ENCODE measurements at regions not wholly inside any gene's neighbourhood (a gene's known extent, or its start where the extent isn't known, plus 50 kb on each side); places are given as distances from the start of the nearest gene placed in this dataset.
"Not testable (repeated sequence)": the region's sequence is repeated elsewhere in the genome, so short reads cannot be mapped to it uniquely, and the experiment has no call there.

GRCh38 chr2:160576054-160576499 is 82.5 kb upstream of the RBMS1 start:
- H3K27ac ChIP-seq (ENCODE audit: low read depth, low read length), result no peak overlapping the region
- POLR2A ChIA-PET (ENCODE audit: partially characterized antibody), result no interaction called here
- H3K4me1 Mint-ChIP-seq, result no peaks in the 10 kb centered on the region
- no peak for DNase-seq
- no peak overlapping the region for H3K27ac Mint-ChIP-seq
- peaks cover 0 to 20% (median 13%) of the 10 kb centered on the region in 8 donors for H3K9me3 Mint-ChIP-seq
- no peaks in the 10 kb centered on the region for H3K4me1 ChIP-seq (ENCODE audit: insufficient read depth, low read length)
- peaks cover 0 to 1% of the 10 kb centered on the region in 2 donors for H3K36me3 Mint-ChIP-seq
- H3K9me3 ChIP-seq (ENCODE audit: control insufficient read depth in 1 of 2, low read length in 2 of 2), result no peaks in the 10 kb centered on the region
- H3K4me3 ChIP-seq (ENCODE audit: low read length in 2 of 2), result no peak overlapping the region
- H3K27me3 ChIP-seq (ENCODE audit: insufficient read depth, low read length), result no peaks in the 10 kb centered on the region
- intact Hi-C loops (cut with micrococcal nuclease), result no loop called here
- CTCF ChIA-PET (ENCODE audit: partially characterized antibody), result interaction anchor here (0.5 kb wide), 1 partner anchor 1272 kb away, joined by 4 read pairs; no protein-coding TSS in a partner anchor
- no peaks in the 10 kb centered on the region for H3K36me3 ChIP-seq (ENCODE audit: insufficient read depth, low read length)
- H3K4me3 Mint-ChIP-seq, result no peak overlapping the region
- peaks cover 0 to 2% of the 10 kb centered on the region in 2 donors for H3K27me3 Mint-ChIP-seq

DNA sequence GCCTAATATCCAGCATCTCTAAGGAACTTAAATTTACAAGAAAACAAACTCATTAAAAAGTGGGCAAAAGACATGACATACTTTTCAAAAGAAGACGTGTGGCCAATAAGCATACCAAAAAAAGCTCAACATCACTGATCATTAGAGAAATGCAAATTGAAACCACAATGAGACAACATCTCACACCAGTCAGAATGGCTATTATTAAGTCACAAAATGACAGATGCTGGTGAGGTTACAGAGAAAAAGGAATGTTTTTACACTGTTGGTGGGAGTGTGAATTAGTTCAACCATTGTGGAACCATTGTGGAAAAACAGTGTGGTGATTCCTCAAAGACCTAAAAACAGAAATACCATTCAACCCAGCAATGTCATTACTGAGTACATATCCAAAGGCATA is 83.5 kb upstream of the RBMS1 start:
- H3K9me3 ChIP-seq (ENCODE audit: control insufficient read depth in 1 of 2, low read length in 2 of 2); H3K4me3 Mint-ChIP-seq; H3K4me3 ChIP-seq (ENCODE audit: low read length in 2 of 2); H3K4me1 ChIP-seq (ENCODE audit: insufficient read depth, low read length); H3K27me3 ChIP-seq (ENCODE audit: insufficient read depth, low read length); DNase-seq; POLR2A ChIA-PET (ENCODE audit: partially characterized antibody); CTCF ChIA-PET (ENCODE audit: partially characterized antibody); H3K36me3 ChIP-seq (ENCODE audit: insufficient read depth, low read length); H3K4me1 Mint-ChIP-seq; H3K36me3 Mint-ChIP-seq; H3K27me3 Mint-ChIP-seq; H3K27ac Mint-ChIP-seq; intact Hi-C loops (cut with micrococcal nuclease); H3K27ac ChIP-seq (ENCODE audit: low read depth, low read length): not testable (repeated sequence)
- H3K9me3 Mint-ChIP-seq, result peaks cover 0 to 14% (median 10%) of the 10 kb centered on the region in 8 donors

DNA sequence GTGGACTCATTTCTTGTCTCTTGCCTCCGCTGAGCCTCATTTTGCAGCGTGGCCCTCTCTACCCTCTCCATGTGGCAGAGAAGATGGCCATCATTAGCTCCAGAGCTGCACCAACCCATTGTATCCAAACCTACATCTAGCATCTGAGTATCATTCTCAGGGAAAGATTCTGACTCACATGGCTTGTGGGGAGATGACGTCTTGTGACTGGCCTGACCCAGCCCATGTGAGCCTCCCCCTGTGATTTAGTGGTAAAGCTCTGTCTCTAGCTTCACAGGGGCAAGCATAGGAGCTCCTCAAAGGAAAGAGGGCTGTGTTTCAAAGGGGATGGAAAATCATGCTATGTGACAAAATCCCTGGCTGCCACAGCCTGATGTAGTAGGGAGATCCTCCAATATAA is 87.4 kb upstream of the RBMS1 start:
- H3K9me3 ChIP-seq (ENCODE audit: control insufficient read depth in 1 of 2, low read length in 2 of 2), result no peaks in the 10 kb centered on the region
- no peak overlapping the region for H3K27ac ChIP-seq (ENCODE audit: low read depth, low read length)
- Mint-ChIP-seq H3K36me3 (no peaks in the 10 kb centered on the region), H3K27me3 (peaks cover 0 to 2% of the 10 kb centered on the region in 2 donors), H3K4me1 (peaks cover 7 to 10% (median 8%) of the 10 kb centered on the region in 4 donors), H3K4me3 (no peak overlapping the region), H3K9me3 (peaks cover 0 to 9% (median 0%) of the 10 kb centered on the region in 8 donors), H3K27ac (peak overlapping the region in 1 of 7 donors; percentile 26)
- no peak for DNase-seq
- ChIA-PET CTCF (ENCODE audit: partially characterized antibody) (interaction anchor here (0.6 to 1.7 kb wide), 3 partner anchors 16 to 151 kb away, joined by 3 to 4 read pairs (median 3); no protein-coding TSS in a partner anchor), POLR2A (ENCODE audit: partially characterized antibody) (no interaction called here)
- no peaks in the 10 kb centered on the region for H3K4me1 ChIP-seq (ENCODE audit: insufficient read depth, low read length)
- H3K36me3 ChIP-seq (ENCODE audit: insufficient read depth, low read length), result no peaks in the 10 kb centered on the region
- intact Hi-C loops (cut with micrococcal nuclease), result no loop called here
- H3K4me3 ChIP-seq (ENCODE audit: low read length in 2 of 2), result no peak overlapping the region
- no peaks in the 10 kb centered on the region for H3K27me3 ChIP-seq (ENCODE audit: insufficient read depth, low read length)

DNA sequence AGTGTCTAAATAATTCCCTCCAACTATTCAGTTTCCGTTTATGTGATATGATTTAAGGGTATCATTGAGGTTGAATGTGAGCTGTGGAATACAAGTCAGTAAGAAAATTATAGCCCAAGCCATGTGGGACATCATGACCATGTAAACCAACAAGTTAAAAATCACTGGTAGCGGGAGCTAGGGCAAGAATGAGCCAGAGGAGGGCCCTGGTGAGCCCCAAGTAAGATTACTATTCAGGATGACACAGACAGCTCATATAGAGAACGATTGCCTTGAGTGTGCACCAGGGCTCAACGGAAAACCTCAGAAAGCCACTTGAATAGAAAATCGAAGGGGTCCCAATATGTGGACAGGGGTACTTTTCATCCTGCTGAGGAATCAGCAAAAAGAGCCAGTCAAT is 87.8 kb upstream of the RBMS1 start:
- H3K27me3 ChIP-seq (ENCODE audit: insufficient read depth, low read length), result no peaks in the 10 kb centered on the region
- POLR2A ChIA-PET (ENCODE audit: partially characterized antibody), result no interaction called here
- Mint-ChIP-seq H3K27me3 (peaks cover 0 to 2% of the 10 kb centered on the region in 2 donors), H3K27ac (peak overlapping the region in 1 of 7 donors; percentile 26), H3K4me3 (no peak overlapping the region), H3K36me3 (no peaks in the 10 kb centered on the region), H3K9me3 (peaks cover 0 to 9% (median 0%) of the 10 kb centered on the region in 8 donors), H3K4me1 (peaks cover 7 to 12% (median 10%) of the 10 kb centered on the region in 4 donors)
- H3K9me3 ChIP-seq (ENCODE audit: control insufficient read depth in 1 of 2, low read length in 2 of 2), result no peaks in the 10 kb centered on the region
- H3K36me3 ChIP-seq (ENCODE audit: insufficient read depth, low read length), result no peaks in the 10 kb centered on the region
- no peak for DNase-seq
- no peak overlapping the region for H3K4me3 ChIP-seq (ENCODE audit: low read length in 2 of 2)
- CTCF ChIA-PET (ENCODE audit: partially characterized antibody), result interaction anchor here (1.3 to 1.7 kb wide), 2 partner anchors 17 to 33 kb away, joined by 3 to 4 read pairs; no protein-coding TSS in a partner anchor
- H3K27ac ChIP-seq (ENCODE audit: low read depth, low read length), result no peak overlapping the region
- H3K4me1 ChIP-seq (ENCODE audit: insufficient read depth, low read length), result no peaks in the 10 kb centered on the region
- intact Hi-C loops (cut with micrococcal nuclease), result no loop called here

GRCh38 chr2:160582081-160582480 is 88.5 kb upstream of the RBMS1 start:
- H3K9me3 Mint-ChIP-seq, result peaks cover 0 to 9% (median 0%) of the 10 kb centered on the region in 8 donors
- intact Hi-C loops (cut with micrococcal nuclease), result no loop called here
- H3K27ac Mint-ChIP-seq, result no peak overlapping the region
- H3K27me3 Mint-ChIP-seq, result peaks cover 0 to 2% of the 10 kb centered on the region in 2 donors
- H3K4me3 Mint-ChIP-seq, result no peak overlapping the region
- CTCF ChIA-PET (ENCODE audit: partially characterized antibody), result interaction anchor here (1.3 to 1.7 kb wide), 2 partner anchors 18 to 33 kb away, joined by 3 to 4 read pairs; no protein-coding TSS in a partner anchor
- no peaks in the 10 kb centered on the region for H3K4me1 ChIP-seq (ENCODE audit: insufficient read depth, low read length)
- H3K9me3 ChIP-seq (ENCODE audit: control insufficient read depth in 1 of 2, low read length in 2 of 2), result no peaks in the 10 kb centered on the region
- H3K27me3 ChIP-seq (ENCODE audit: insufficient read depth, low read length), result no peaks in the 10 kb centered on the region
- POLR2A ChIA-PET (ENCODE audit: partially characterized antibody), result no interaction called here
- no peaks in the 10 kb centered on the region for H3K36me3 ChIP-seq (ENCODE audit: insufficient read depth, low read length)
- no peaks in the 10 kb centered on the region for H3K36me3 Mint-ChIP-seq
- H3K4me1 Mint-ChIP-seq, result peaks cover 7 to 12% (median 10%) of the 10 kb centered on the region in 4 donors
- H3K27ac ChIP-seq (ENCODE audit: low read depth, low read length), result no peak overlapping the region
- H3K4me3 ChIP-seq (ENCODE audit: low read length in 2 of 2), result no peak overlapping the region
- DNase-seq, result no peak

DNA sequence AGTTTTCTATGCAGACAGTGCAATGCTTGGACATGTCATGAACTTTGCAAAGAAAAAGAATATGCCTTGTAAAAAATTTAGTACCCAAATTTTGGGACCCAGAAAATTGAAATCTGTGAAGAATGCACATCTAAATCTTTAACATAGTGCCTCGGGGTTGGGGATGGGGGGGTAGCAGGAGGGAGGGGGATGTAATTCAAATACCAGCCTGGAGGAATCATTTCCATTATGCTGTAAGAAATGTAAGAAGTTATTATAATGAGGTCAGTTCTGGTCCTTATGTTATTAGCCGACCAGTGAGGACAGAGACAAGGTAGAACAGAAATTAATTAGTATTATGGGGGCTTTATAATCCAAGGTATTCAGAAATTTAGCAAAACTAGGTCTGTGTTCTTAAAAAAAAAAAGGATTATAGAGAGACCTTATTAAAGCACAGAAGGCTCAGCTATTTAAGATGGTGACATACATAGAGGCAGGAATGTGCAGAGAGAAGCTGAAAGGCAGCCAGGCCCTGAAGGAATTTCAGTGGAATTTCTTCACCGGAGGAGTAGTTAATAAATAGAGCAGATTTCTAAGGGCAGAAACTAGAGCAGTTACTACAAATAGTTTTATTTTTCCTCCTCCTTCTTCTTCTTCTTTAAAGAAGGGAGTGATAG is 89.0 kb upstream of the RBMS1 start:
- peaks cover 0 to 2% of the 10 kb centered on the region in 2 donors for H3K27me3 Mint-ChIP-seq
- ChIA-PET CTCF (ENCODE audit: partially characterized antibody) (interaction anchor here (1.9 kb wide), 1 partner anchor 259 kb away, joined by 5 read pairs; no protein-coding TSS in a partner anchor), POLR2A (ENCODE audit: partially characterized antibody) (no interaction called here)
- Histone ChIP-seq H3K4me1 (ENCODE audit: insufficient read depth, low read length) (no peaks in the 10 kb centered on the region), H3K27me3 (ENCODE audit: insufficient read depth, low read length) (no peaks in the 10 kb centered on the region), H3K36me3 (ENCODE audit: insufficient read depth, low read length) (no peaks in the 10 kb centered on the region), H3K4me3 (ENCODE audit: low read length in 2 of 2) (no peak overlapping the region), H3K9me3 (ENCODE audit: control insufficient read depth in 1 of 2, low read length in 2 of 2) (no peaks in the 10 kb centered on the region), H3K27ac (ENCODE audit: low read depth, low read length) (no peak overlapping the region)
- intact Hi-C loops (cut with micrococcal nuclease), result no loop called here
- H3K9me3 Mint-ChIP-seq, result peaks cover 0 to 5% (median 0%) of the 10 kb centered on the region in 8 donors
- no peak overlapping the region for H3K4me3 Mint-ChIP-seq
- DNase-seq, result no peak
- H3K36me3 Mint-ChIP-seq, result no peaks in the 10 kb centered on the region
- H3K4me1 Mint-ChIP-seq, result peaks cover 7 to 12% (median 10%) of the 10 kb centered on the region in 4 donors
- H3K27ac Mint-ChIP-seq, result no peak overlapping the region

DNA sequence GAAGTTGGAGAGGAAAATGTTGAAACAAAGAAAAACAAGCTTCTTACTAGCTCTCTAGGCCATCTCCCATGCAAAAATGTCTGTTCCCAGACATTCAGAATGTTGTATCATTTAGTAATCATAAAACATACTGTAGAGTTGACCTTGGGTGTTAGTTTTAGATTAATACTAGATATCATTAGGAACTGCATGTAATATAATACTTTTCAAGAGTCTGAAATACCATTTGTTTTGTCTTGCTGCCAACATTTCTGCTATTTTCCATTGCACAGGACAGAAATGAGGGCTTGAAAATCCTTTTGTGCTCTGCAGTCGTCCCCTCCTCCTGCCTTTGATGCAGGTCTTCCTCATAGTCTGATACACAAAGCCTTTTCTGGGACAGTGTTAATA is 89.5 kb upstream of the RBMS1 start:
- H3K27me3 Mint-ChIP-seq, result peaks cover 0 to 2% of the 10 kb centered on the region in 2 donors
- Histone ChIP-seq H3K27me3 (ENCODE audit: insufficient read depth, low read length) (no peaks in the 10 kb centered on the region), H3K27ac (ENCODE audit: low read depth, low read length) (no peak overlapping the region), H3K36me3 (ENCODE audit: insufficient read depth, low read length) (no peaks in the 10 kb centered on the region), H3K9me3 (ENCODE audit: control insufficient read depth in 1 of 2, low read length in 2 of 2) (no peaks in the 10 kb centered on the region), H3K4me3 (ENCODE audit: low read length in 2 of 2) (no peak overlapping the region), H3K4me1 (ENCODE audit: insufficient read depth, low read length) (no peaks in the 10 kb centered on the region)
- no peaks in the 10 kb centered on the region for H3K36me3 Mint-ChIP-seq
- H3K4me1 Mint-ChIP-seq, result peaks cover 7 to 12% (median 10%) of the 10 kb centered on the region in 4 donors
- ChIA-PET POLR2A (ENCODE audit: partially characterized antibody) (no interaction called here), CTCF (ENCODE audit: partially characterized antibody) (interaction anchor here (1.9 kb wide), 1 partner anchor 259 kb away, joined by 5 read pairs; no protein-coding TSS in a partner anchor)
- intact Hi-C loops (cut with micrococcal nuclease), result no loop called here
- peaks cover 0 to 5% (median 0%) of the 10 kb centered on the region in 8 donors for H3K9me3 Mint-ChIP-seq
- DNase-seq, result no peak
- no peak overlapping the region for H3K27ac Mint-ChIP-seq
- H3K4me3 Mint-ChIP-seq, result no peak overlapping the region

All from CD4-positive, alpha-beta memory T cell (primary cell).